Natural killer cell (primary cell): ENCODE measurements at regions not wholly inside any gene's neighbourhood (a gene's known extent, or its start where the extent isn't known, plus 50 kb on each side); places are given as distances from the start of the nearest gene placed in this dataset.
"Not testable (repeated sequence)": the region's sequence is repeated elsewhere in the genome, so short reads cannot be mapped to it uniquely, and the experiment has no call there.

Experiments
- ATAC-seq, 3 donors: fragments of 150-1000 bp in 2 of 3; fragments of 200-7000 bp in 1 of 3; cut with Tn5 transposase; 1 replicate in 1 of 3; 2 replicates in 2 of 3; pipeline ENCODE4 v1.10.0; 2021; ENCODE audit warnings: mild to moderate bottlenecking in 2 of 3, moderate library complexity in 2 of 3
- DNase-seq, 2 donors: peaks; one replicate each; pipeline versions ENCODE4 v3.0.0 to v3.0.0-alpha.2; 2013 to 2021; ENCODE audit warnings: mixed read lengths in 1 of 2
- H3K27ac ChIP-seq: one replicate; pipeline ENCODE4 v1.5.1; 2013; ENCODE audit warnings: mild to moderate bottlenecking, low read length
- H3K27me3 ChIP-seq: one replicate; pipeline ENCODE4 v1.6.1; 2013; ENCODE audit warnings: low read length; ENCODE audit not compliant: control insufficient read depth, insufficient read depth
- H3K36me3 ChIP-seq: one replicate; pipeline ENCODE4 v1.6.1; 2013; ENCODE audit warnings: low read length; ENCODE audit not compliant: control insufficient read depth, insufficient read depth
- H3K4me1 ChIP-seq: one replicate; pipeline ENCODE4 v1.6.1; 2013; ENCODE audit warnings: low read length; ENCODE audit not compliant: control insufficient read depth, insufficient read depth
- H3K4me3 ChIP-seq: one replicate; pipeline ENCODE4 v1.5.1; 2013; ENCODE audit warnings: low read length
- H3K9me3 ChIP-seq: one replicate; pipeline ENCODE4 v1.6.1; 2013; ENCODE audit warnings: low read length; ENCODE audit not compliant: control insufficient read depth, insufficient read depth
- H3K27ac Mint-ChIP-seq, 2 donors: one replicate each; pipeline ENCODE4 v1.8.0; 2022; ENCODE audit warnings: mild to moderate bottlenecking in 2 of 2, mixed read lengths in 2 of 2, moderate library complexity in 1 of 2
- H3K27me3 Mint-ChIP-seq, 2 donors: one replicate each; pipeline ENCODE4 v1.8.0; 2022; ENCODE audit warnings: low read depth in 2 of 2, mixed read lengths in 2 of 2
- H3K36me3 Mint-ChIP-seq: one replicate; pipeline ENCODE4 v1.8.0; 2022; ENCODE audit warnings: mixed read lengths
- H3K4me1 Mint-ChIP-seq, 2 donors: one replicate each; pipeline ENCODE4 v1.8.0; 2022; ENCODE audit warnings: mixed read lengths in 2 of 2
- H3K4me3 Mint-ChIP-seq: one replicate; pipeline ENCODE4 v1.8.0; 2022; ENCODE audit warnings: mild to moderate bottlenecking, moderate library complexity, mixed read lengths
- H3K9me3 Mint-ChIP-seq, 2 donors: one replicate each; pipeline ENCODE4 v1.8.0; 2022; ENCODE audit warnings: mixed read lengths in 2 of 2
- WGBS: methylation state at CpG from one replicate; pipeline ENCODE4 v1.1.7; 2013; ENCODE audit warnings: missing lambda C conversion rate; ENCODE audit not compliant: insufficient coverage; 5-methylcytosine and 5-hydroxymethylcytosine counted together
- intact Hi-C: fragments of 100-400 bp; cut with micrococcal nuclease; formaldehyde crosslinking; loops from one replicate; pipeline ENCODE4 v1.14.2; 2022

DNA sequence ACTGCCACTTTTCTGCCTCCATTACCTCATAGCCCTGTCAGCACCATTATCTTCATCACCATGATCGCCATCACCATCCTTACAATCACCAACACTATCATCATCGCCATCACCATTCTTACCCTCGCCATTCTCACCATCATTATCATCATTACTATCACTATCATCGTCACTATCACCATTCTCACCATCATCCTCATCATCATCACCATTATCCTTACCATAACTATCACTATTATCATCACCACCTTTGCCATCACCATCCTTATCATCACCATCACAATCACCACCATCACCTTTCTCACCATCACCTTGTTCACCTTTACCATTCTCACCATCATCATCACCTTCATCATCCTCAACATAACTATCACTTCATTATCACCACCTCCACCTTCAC lies 377.3 kb upstream of the ZNF337 start:
- intact Hi-C loops, H3K4me3 ChIP-seq, H3K36me3 Mint-ChIP-seq, H3K9me3 ChIP-seq, DNase-seq, H3K4me1 Mint-ChIP-seq, H3K27me3 ChIP-seq, H3K9me3 Mint-ChIP-seq, H3K4me3 Mint-ChIP-seq, H3K27ac ChIP-seq, H3K36me3 ChIP-seq, ATAC-seq, H3K27me3 Mint-ChIP-seq, H3K4me1 ChIP-seq, H3K27ac Mint-ChIP-seq: not testable (repeated sequence)
- 88% methylated on average over 4 of the region's 4 CpGs for WGBS

DNA sequence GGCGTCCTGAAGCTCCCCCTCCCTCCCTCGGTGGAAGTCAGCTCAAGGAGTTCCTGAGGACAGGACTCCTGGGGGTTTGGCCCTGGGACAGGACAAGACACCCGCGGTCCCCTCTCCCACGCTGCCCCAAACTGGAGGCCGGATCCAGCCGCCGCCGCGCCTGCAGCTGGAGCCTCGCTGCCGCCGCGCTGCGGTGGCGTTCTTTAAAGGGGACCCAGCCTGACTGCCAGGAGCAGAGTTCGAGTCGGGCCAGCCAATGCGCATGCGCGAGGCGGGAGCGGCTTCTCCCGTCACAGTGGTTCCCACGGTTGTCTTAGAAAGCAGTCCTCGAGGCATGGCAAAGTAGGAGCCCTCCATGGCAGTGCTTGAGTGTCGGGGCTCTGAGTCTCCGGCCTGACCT lies 362.7 kb upstream of the ZNF337 start:
- H3K4me1 ChIP-seq, H3K4me1 Mint-ChIP-seq, intact Hi-C loops, H3K9me3 ChIP-seq, H3K9me3 Mint-ChIP-seq, H3K27me3 ChIP-seq, H3K27ac Mint-ChIP-seq, DNase-seq, H3K36me3 Mint-ChIP-seq, H3K4me3 Mint-ChIP-seq, ATAC-seq, H3K4me3 ChIP-seq, H3K36me3 ChIP-seq, H3K27me3 Mint-ChIP-seq, H3K27ac ChIP-seq: not testable (repeated sequence)
- WGBS, result no CpG with 5 or more reads among the region's 28 CpGs

GRCh38 chr20:26058446-26058845 lies 361.8 kb upstream of the ZNF337 start:
- ATAC-seq, H3K27ac Mint-ChIP-seq, DNase-seq, H3K9me3 ChIP-seq, H3K4me1 Mint-ChIP-seq, H3K4me1 ChIP-seq, H3K4me3 Mint-ChIP-seq, intact Hi-C loops, H3K9me3 Mint-ChIP-seq, H3K27me3 Mint-ChIP-seq, H3K27ac ChIP-seq, H3K4me3 ChIP-seq, H3K36me3 Mint-ChIP-seq, H3K36me3 ChIP-seq, H3K27me3 ChIP-seq: not testable (repeated sequence)
- no CpG with 5 or more reads among the region's 10 CpGs for WGBS

DNA sequence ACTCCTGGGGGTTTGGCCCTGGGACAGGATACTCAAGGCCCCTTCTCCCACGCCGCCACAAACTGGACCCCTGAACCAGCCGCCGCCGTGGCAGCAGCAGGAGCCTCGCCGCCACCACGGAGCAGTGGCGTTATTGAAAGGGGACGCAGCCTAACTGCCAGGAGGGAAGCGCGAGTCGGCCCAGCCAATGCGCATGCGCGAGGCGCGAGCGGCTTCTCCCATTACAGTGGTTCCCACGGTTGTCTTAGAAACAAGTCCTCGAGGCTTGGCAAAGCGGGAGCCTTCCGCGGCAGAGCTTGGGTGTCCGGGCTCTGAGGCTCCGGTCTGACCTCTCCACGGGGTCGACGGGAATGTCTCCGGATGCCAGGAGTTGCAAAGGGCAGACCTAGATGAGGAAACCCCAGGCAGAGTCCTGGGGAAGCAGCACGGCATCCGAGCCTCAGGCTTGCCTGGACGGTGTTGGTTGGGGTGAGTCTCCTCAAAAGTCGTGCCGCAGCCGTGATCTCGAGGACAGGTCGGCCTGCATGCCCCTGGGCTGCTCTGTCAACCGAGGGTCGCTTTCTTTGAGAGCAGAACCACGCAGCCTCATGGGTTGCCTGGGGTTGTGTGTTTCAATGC lies 360.6 kb upstream of the ZNF337 start:
- H3K27me3 ChIP-seq, H3K4me3 ChIP-seq, H3K9me3 Mint-ChIP-seq, H3K27ac ChIP-seq, H3K4me1 ChIP-seq, H3K4me3 Mint-ChIP-seq, H3K27me3 Mint-ChIP-seq, H3K9me3 ChIP-seq, intact Hi-C loops, H3K27ac Mint-ChIP-seq, DNase-seq, H3K36me3 ChIP-seq, H3K36me3 Mint-ChIP-seq, H3K4me1 Mint-ChIP-seq: not testable (repeated sequence)
- WGBS, result no CpG with 5 or more reads among the region's 41 CpGs
- ATAC-seq, result peak in 1 of 3 donors; percentile 56

DNA sequence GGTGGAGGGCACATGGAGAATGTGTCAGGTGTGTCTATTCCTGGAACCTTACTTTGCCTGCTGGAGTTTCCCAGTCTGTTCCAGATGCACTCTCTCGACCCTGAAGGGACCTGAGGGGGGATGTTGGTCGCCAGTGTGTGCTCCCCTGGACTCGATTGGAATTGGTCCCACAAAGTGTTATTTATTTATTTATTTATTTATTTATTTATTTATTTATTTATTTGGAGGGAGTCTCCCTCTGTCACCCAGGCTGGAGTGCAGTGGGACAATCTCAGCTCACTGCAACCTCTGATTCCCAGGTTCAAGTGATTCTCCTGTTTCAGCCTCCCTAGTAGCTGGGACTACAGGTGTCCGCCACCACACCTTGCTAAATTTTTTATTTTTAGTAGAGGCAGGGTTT lies 329.1 kb upstream of the ZNF337 start:
- H3K4me3 ChIP-seq, DNase-seq, intact Hi-C loops, H3K27me3 ChIP-seq, H3K4me1 Mint-ChIP-seq, H3K4me1 ChIP-seq, H3K27me3 Mint-ChIP-seq, H3K4me3 Mint-ChIP-seq, H3K27ac ChIP-seq, H3K9me3 ChIP-seq, H3K27ac Mint-ChIP-seq, H3K9me3 Mint-ChIP-seq, H3K36me3 ChIP-seq, H3K36me3 Mint-ChIP-seq, ATAC-seq: not testable (repeated sequence)
- WGBS, result no CpG with 5 or more reads among the region's 4 CpGs

- H3K4me1 Mint-ChIP-seq, result peaks cover 11 to 13% of the 10 kb centered on the region in 2 donors
- H3K27ac Mint-ChIP-seq, intact Hi-C loops: not testable (repeated sequence)
Observed at GRCh38 chr20:26010942-26011276, 314.3 kb upstream of the ZNF337 start.

DNA sequence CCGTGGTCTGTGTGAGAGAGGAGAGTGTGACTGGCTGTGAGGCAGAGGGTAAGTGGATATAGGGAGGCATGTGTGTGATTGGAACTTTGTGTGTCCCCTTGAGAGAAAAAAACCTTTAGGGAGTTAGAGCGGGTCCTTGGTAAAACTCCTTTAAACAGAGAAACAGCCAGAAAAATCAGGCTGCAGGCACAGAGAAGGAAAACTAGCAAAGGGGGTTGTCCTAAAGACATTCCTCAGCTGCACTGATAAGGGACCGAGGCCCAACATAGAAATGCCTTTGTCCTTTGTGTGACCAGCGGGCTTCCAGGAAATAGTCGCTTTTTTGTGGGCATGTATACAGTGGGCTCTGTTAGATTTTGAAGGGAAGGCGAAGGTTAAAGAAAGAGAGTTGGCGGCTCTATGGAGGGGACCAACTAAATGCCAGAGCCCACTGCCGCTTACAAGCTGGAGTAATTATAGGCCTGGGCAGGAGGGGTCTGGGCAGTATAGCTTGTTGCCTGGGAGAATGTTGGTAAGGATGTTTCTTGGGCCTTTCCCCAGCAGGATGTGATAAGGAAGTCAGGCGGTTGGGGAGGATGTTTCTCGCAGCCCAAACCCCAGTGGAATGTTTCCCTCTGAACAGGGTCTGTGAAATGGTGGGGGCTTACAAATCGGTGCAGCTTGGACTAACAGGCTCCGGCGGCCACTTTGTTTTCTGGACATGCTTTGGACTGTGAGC lies 313.7 kb upstream of the ZNF337 start:
- peak overlapping the region; percentile 73 for H3K27ac ChIP-seq
- Mint-ChIP-seq H3K4me1 (peaks cover 11 to 13% of the 10 kb centered on the region in 2 donors), H3K4me3 (peak overlapping the region; percentile 93), H3K27ac (peak overlapping the region; percentile 89 to 94)
- H3K36me3 Mint-ChIP-seq, H3K27me3 Mint-ChIP-seq, H3K9me3 ChIP-seq, H3K4me1 ChIP-seq, intact Hi-C loops, ATAC-seq, H3K27me3 ChIP-seq, H3K36me3 ChIP-seq, H3K9me3 Mint-ChIP-seq, DNase-seq: not testable (repeated sequence)
- 16% methylated on average over 8 of the region's 13 CpGs for WGBS
- H3K4me3 ChIP-seq, result peak overlapping the region; percentile 70

More at GRCh38 chr20:26010942-26011276, 314.3 kb upstream of the ZNF337 start:
- DNase-seq, H3K36me3 Mint-ChIP-seq, H3K9me3 ChIP-seq, H3K4me3 ChIP-seq, H3K27me3 ChIP-seq, H3K4me1 ChIP-seq, H3K27me3 Mint-ChIP-seq, H3K9me3 Mint-ChIP-seq, H3K27ac ChIP-seq, ATAC-seq, H3K36me3 ChIP-seq: not testable (repeated sequence)
- peak overlapping the region; percentile 93 for H3K4me3 Mint-ChIP-seq
- WGBS, result no CpG with 5 or more reads among the region's 6 CpGs
